HG03342 (cell line): ENCODE measurements at regions not wholly inside any gene's neighbourhood (a gene's known extent, or its start where the extent isn't known, plus 50 kb on each side); places are given as distances from the start of the nearest gene placed in this dataset.

Experiments used
- ATAC-seq: cut with Tn5 transposase; IDR thresholded peaks from one replicate; pipeline ENCODE4 v1.9.1; 2021; ENCODE audit warnings: mild to moderate bottlenecking, moderate library complexity; ENCODE audit not compliant: unreplicated experiment

DNA sequence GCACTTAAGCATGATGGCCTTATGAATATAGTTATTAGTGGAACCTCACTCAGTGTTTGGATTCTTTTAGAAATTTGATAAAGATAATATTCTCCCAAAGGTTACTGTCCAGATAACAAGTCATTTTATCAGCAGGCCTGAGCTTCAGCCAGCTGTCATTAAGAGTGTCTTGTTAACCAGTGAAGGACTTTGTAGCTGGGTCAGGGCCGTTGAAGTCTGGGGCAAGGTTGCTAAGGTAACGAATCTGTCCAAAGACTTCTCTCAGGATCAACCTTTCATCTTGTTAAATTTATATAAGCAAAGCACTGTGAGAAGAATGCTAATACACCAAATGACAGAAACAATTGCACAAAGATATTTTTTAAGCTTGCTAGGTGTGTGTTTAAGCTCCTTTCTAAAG, 271.3 kb upstream of the TMPO start:
- no peak for ATAC-seq

DNA sequence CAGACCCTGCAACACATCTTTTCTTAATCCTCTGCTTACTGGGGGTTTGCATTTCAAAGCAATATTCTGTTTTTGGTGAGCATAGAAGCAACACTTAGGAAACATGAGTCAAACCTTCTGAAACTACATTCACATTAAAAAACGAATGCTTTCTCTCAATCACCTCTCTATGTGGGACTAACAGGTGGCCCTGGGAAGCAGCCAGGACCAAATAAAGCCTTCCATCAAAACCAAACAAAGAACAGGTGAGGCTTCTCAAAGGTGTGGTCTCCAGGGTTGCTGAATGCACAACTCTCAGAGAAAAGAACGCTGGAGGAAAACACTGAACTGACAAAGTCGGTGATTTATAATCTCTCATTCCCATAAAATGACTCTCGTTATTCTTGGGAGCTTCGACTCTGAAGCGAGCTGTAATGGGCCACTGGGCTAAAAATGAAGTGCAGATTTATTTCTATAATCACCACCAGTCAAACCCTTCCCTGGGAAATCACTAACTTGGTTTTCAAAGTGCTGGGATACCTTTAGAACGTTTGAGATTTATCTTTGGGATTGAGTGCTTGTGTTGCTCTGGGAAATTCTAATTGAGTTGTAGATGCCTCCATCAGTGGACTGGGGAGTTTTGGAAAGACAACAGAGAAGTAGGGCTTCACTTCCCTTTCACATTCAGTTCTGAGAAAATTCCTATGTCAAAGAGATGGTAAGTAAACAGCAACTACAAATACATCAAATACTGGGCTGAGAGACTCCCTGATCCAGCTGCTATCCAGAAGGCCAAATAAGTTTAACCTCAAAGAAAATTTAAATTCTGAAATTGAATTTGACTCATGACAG, 262.0 kb upstream of the TMPO start:
- no peak for ATAC-seq

DNA sequence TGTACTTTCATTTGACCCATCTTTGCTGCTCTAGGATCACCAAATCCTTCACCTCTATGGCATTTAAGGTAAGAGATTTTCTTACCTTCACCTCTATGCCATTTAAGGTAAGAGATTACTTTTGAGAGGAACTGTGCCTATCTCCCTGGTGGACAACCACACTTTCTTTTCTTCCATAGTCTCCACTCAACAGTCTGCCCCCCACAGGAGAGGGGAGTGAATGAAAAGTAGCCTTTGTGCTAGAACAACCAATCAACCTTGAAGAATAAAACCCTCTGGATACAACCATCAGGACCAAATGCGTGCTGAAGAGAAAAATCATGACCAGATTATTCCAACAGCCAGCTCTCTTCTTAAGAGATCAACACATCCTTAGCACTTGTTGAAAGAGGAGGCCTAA, 258.6 kb upstream of the TMPO start:
- no peak for ATAC-seq

DNA sequence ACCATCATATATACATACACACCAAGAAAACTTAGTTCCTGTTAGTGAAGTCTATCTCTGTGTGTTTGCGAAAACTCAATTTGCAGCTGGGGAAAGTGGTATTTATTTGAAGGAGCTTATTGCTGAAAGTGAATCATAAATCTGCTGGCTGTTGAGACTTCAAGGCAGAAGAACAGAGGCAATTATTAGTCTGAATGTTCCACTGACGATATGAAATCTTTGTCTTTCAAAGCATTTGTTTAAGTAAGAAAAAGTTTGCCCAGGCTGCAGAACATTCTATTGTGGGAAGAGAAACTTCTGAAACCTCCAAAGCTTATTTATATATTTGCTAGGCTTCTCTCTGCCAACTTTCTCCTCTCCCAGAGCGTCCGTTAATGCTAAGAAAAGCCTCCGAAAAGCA, 255.7 kb upstream of the TMPO start:
- ATAC-seq = no peak

DNA sequence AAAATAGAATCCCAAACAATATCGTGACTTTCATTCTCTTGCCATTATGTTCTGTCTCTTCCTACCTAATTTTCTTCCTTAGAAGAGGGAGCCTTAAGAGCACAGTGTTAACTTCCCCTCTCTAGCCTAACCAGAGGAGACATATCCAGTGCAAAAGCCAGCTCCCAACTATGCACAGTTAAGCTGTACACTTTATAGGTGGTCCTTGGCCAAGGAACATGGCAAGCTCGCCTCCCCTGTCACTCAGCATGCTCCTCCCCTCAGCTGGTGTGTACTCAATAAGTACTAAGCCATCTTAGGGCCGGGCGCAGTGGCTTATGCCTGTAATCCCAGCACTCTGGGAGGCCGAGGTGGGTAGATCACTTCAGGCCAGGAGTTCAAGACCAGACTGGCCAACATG, 255.1 kb upstream of the TMPO start:
- ATAC-seq = no peak

DNA sequence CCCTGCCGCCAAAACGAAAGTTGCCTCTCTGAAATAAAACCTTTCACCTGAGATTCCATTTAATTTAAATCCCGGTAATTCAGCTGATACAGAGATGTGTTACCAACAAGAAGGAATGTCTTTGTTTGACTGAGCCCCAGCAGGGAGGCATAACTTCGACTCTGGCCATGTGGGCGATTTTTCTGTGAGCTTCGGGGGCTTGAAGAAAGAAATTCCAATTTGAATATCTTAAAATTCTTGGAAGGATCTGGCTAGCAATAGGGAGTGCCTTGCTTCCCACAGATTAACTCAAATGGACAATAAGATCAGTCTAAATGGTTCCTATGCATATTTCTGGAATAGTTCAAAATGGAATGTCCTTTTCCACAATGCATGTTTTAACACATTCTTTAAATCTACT, 252.5 kb upstream of the TMPO start:
- ATAC-seq = no peak

DNA sequence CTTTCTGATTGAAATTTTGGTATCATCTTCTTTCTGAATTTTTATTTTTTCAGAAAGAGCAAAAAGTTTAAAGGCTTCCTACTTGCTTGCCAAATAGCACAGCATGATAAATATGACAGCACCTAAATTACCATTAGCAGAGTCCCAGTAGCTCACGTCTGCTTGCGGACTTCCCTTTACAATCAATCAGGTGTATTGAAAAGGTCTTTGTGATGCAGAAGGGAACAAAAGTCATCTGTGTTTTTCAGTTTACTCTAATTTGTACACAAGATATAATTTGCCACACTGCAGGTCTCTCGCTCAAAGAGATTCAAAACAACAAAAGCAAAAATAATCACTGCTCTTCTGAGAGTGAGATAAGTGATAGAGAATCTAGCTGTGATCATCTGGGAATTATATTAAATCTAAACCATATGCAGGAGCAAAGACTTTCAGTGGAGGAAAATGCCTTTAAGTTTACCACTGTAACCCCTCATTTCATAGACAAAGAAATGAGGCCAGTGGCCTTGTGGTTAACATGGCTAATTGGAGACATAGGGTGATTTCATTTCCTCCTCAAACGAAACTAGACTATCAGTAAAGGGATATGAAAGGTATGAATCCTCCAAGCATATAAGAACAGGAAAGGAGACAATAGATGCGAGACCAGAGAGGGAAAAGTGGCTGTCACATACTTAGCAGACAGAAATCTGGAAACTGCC, 240.8 kb upstream of the TMPO start:
- ATAC-seq = peak; percentile 99

DNA sequence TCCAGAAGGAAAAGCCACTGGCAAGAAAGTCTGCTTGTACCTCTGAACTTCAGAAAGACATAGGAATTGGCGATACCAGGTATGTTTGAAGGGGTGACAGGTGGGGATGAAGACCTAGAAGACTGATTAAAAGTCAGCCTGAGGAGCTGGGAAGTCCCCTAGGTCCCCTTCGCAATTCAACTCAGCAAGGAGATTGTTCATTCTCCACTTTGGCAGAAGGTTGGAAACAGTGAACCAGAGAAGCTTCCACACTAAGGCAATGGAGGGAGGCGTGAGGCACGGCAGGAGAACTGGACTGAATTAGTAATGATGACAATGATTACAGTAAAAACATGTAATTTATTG, 240.3 kb upstream of the TMPO start:
- peak; percentile 58 for ATAC-seq

DNA sequence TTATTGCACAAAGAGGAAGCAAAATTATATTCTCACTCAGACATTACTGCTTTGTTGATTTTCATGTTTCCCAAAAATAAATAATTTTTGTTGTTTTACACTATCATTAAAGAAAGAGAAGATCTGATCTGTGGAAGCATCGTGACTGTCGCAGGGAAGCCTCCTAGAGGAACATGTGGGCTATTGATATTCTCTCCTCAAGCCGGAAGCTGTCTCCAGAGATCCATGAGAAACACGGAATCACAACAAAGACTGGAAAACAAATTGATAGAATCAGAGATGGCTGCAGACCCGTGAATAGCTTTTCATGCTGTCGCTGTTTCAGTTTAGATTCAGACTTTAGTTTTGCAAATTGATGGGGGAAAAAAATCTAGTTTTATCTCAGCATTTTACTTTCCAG, 235.2 kb upstream of the TMPO start:
- ATAC-seq = no peak

DNA sequence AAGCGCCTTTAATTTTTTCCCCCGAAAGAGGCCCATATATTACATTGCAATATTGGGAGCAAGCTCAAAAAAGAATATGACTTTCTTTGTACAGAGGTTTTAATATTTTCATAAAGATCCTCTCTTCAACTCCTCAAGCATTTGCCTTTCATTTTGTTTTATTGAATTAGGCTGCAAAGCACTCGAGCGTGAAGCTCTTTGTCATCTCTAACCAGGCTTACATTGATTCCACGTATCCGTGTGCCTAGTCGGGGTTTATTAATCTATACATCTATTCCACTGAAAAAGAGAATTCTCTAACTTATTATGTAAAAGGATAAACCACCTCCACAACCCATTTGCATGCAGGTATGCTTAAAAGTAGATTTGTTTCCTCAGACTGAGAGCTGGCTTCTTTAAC, 234.8 kb upstream of the TMPO start:
- ATAC-seq = no peak

DNA sequence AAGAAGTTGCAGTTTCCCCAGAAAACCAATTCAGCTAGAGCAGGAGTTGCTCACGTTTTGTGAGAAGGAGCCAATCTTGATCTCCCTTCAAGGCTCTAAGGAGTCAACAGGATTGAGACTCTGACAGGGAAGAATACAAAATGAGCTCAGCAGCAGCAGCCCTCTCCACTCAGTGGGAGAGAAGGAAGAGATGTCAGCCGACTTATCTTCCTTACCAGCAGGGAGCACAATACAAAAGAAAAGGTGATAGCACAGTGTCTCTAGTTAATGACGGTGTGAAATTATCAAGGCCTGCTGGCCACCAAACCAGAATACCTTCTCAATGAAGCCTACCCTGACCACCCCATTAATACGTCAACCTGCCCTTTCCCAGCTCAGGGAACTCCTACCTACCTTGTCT, 223.6 kb upstream of the TMPO start:
- no peak for ATAC-seq

DNA sequence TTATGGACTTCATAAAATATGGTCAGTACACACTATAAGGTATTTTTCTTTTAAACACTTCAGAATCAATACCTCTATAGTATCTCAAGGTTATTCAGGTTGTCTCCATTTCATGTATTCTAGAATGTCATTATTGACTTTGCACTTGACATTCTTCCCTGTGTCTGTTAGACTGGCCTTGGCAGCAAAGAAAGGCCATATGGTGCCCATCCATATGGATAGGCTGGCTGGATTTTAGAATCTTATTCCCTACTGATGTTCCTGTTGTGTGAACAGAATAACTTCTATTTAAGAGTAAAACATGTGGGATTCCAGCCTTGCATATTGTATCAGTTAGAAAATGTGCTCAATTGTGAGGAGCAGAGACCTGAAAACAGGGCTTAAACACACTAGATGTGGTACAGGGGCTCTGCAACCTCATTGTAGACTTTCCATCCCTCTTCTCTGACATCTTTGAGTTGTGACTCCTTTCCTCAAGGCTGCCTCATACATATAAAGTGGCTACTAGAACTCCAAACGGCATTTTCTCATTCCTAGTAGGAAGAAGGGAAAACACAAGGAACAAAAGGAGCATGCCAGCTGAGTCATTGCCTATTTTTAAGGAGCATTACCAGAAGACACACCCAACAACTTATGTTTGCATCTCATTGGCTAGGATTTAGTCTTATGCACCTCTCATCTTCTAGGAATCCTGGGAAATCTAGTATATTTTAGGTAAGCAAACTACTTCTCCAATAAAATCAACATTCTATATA, 221.2 kb upstream of the TMPO start:
- ATAC-seq = no peak

DNA sequence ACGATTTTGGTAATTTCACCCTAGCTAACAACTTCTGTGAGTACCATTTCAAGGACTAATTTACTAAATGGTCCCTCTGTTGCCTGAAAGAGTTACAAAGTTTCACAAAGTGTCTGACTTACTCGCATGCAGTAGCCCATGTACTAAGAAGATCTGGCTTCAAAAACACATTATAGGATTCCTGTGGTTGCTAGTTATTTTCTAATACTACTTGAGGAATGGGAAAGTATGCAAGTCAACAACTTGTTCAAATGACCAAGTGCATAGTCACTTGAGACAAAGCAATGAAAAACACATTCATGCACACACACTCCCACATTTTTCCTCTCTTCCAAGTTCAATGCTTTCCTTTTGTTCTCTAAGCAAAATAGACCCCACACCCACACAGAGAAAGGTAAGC, 219.7 kb upstream of the TMPO start:
- ATAC-seq = no peak

DNA sequence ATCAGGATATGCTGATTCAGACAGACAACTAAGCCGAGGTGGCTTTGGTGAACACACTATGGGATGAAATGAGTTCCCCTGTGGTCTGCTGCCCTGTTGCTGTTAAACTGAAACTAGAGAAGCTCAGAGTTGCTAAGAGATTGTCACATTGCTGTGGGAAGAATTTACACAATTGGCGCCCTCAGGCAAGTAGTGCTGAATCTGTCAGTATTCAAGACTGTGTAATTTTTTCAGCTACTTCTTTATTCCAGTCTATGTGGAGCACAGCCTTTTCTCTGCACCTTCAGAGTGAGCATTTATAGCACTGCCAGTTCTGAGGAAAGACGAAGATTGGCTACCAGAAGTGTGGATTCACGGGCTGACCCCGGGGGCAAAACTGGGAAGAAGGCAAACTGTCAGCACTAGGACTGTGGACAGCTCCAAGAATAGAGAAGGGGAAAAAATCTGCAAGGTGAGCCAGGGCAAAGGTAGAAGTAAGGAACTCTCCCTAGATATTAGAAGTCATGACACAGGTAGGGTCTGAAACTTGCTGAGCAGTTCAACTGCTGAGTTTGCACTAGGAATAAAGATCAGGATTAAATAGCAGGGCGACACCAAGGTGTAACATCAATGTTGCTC, 218.8 kb upstream of the TMPO start:
- ATAC-seq = no peak

DNA sequence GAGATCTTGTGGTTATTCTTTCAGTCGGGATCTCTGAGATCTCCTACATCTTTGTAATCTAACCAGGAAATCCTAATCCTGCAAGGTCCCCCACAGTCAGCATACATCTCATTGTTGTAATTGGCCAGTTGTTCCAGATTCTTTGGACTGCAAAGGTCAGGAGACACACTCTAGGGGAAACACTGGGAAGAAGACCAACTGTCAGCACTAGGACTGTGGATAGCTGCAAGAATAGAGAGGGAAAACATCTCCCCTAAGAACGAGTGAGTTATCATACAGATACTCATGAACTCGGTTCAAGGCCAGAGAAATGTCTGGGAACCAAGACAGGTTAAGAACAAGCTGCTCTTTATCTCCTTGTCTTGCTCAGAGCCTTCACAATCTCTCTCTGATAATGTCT, 217.9 kb upstream of the TMPO start:
- no peak for ATAC-seq

DNA sequence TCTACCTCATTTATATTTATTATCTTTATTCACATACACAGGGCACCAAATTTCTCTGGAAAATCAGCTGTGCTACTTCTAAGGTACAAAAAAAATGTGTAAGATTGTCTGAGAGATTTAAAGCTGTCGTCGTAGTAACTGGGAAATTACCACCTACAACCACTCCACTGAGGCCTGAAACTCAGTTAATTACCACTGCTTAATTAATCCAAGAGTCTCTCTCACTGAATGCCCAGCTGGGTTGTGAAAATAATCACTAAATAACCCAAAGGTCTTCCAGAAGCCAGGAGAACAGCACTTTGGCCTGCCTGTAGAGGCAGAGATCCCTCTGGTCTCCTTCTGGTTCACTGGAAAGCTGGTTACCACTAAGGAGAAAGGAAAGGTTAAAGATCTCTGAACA, 207.2 kb upstream of the TMPO start:
- no peak for ATAC-seq

DNA sequence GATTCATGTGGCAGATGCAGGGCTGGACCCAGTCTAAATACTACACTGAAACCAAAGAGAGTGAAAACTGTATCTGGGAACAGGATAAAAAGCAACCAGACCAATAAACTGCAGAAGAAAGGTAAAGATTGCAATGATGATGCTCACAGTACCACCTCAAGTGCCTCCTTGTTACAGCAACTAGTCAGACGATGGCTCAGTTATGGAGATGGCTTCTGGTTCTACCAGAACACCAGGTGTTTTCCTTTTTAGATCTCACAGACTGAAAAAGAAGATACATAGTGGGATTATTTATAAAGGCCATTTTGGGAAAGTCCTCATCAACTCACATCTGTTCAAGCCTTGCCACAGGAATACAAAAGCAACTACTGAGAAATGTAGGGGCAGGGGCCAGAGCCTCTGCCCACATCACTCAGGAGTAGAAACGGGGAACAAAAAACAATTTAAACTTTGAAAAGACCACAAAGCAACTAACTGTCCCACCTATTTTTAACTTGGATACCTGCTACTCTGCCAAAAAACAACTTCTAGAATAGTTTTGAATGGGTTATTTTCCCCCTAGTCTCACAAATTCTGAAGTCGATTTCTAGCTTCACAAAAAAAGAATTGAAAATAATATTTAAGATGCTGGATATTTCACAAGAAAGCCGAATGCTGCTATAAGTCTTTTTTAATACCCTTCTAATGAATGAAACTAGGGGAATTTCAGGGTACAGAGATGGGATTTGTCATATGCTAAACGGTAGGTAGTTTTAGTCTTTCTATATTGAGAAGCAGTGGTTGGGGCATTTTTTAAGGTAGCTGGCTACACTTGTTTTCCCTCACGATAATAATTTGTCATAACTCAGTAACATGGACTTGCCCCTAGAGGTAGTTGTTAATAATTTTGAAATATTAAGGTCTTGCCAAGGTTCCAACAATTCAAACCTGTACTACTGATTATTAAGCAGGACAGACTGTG, 197.2 kb upstream of the TMPO start:
- no peak for ATAC-seq

DNA sequence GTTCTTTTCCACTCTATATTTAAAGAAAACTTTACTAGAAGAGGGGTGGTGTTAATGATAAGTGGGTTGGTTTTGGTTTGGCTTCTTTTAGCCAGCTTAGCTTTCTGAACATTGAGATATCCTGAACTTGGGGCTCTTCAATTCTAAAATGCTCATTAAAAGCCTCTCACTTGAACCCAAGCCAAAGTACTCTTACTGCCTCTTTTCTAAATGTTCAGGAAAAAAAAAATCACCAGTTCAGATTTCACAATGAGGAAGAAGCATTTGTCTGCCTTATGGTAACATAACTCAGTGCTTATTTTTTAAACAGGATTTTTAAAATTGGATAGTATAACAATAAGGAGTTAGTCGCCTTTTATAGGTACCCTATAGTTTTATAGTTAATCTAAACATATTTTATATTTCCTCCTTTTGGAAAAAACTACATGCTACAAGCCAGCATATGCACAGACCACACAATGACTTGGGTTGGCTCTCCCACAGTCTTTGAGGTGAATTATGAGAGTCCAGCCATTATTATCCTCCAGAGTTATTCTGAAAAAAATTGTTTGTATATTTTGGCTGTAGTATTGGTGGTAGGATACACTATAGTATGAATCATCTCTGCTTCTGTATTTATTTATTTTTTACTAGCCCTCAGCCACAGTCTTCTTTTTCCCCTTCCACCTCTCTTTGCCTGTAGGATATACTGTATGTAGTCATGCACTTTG, 195.5 kb upstream of the TMPO start:
- no peak for ATAC-seq

DNA sequence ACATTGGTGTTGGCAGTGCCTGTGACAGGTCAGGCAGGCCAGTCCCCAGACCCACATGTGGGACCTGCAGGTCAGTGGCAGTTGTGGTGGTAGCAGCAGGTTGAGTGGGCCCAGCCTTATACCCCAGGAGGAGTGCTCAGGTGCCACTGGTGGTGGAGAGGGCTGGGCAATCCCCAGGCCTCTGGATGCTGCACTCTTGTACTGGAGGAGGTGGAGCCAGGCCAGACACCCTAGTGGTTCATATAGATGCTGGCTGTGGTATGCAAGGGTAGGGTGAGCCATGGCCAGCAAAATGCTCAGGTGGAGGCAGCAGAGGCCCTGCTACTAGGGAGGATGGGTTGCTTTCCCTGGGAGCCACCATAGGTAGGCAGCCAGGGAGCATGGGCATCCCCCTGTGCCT, 190.4 kb upstream of the TMPO start:
- ATAC-seq = no peak

DNA sequence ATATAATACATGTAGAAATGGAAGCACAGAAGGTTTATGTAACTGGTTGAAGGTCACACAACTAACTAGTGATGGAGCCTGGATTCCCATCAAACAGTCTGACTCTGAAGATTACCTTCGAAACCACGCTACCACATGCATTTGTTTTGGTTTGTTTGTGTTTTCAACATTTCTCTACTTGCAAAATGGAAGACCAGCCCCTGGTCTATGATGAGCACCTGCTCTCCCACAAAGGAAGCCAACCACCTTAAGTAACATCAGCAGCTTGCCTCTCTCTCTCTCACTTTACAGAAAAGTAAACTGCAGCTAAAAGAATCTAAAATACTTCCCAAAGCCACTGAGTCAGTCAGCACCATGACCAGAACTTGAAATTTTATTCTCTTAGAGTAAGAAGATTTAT, 186.9 kb upstream of the TMPO start:
- ATAC-seq = no peak
